ENCODE measurements at regions not wholly inside any gene's neighbourhood (a gene's known extent, or its start where the extent isn't known, plus 50 kb on each side); places are given as distances from the start of the nearest gene placed in this dataset.

DNA sequence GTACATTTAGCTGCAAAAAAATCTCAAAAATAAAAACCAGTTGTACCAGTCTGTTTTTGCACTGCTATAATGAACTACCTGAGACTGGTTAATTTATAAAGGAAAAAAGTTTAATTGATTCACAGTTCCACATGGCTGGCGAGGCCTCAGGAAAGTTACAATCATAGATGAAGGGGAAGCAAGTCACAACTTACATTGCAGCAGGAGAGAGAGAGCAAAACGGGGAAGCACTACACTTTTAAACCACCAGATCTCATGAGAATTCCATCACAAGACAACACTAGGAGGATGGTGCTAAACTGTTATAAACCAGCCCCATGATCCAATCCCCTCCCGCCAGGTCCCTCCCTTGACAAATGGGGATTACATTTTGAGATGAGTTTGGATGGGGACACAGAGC, 186.0 kb downstream of the TMTC3 start:
- H3K36me3 ChIP-seq (ENCODE audit: insufficient read depth, low read length) = no peaks in the 10 kb centered on the region
- H3K27ac ChIP-seq (ENCODE audit: low read length) = no peak overlapping the region
- H2AFZ ChIP-seq (ENCODE audit: low read depth, low read length) = no peak overlapping the region
- TF ChIP-seq, protein P1, sequence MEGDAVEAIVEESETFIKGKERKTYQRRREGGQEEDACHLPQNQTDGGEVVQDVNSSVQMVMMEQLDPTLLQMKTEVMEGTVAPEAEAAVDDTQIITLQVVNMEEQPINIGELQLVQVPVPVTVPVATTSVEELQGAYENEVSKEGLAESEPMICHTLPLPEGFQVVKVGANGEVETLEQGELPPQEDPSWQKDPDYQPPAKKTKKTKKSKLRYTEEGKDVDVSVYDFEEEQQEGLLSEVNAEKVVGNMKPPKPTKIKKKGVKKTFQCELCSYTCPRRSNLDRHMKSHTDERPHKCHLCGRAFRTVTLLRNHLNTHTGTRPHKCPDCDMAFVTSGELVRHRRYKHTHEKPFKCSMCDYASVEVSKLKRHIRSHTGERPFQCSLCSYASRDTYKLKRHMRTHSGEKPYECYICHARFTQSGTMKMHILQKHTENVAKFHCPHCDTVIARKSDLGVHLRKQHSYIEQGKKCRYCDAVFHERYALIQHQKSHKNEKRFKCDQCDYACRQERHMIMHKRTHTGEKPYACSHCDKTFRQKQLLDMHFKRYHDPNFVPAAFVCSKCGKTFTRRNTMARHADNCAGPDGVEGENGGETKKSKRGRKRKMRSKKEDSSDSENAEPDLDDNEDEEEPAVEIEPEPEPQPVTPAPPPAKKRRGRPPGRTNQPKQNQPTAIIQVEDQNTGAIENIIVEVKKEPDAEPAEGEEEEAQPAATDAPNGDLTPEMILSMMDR (IDR thresholded peaks at IDR 0.05; ENCODE audit: borderline replicate concordance, extremely low read depth, low read length, poor library complexity, severe bottlenecking) = no peak
- TF ChIP-seq EZH2 (IDR thresholded peaks at IDR 0.05; ENCODE audit: borderline replicate concordance, low read depth, low read length, severe bottlenecking) = no peak
- H4K20me1 ChIP-seq (ENCODE audit: insufficient read depth, low read length) = no peaks in the 10 kb centered on the region
- H3K79me2 ChIP-seq (ENCODE audit: insufficient read depth, low read length) = no peaks in the 10 kb centered on the region
- no peak overlapping the region for H3K9ac ChIP-seq (ENCODE audit: low read depth, low read length)
- DNase-seq (no peak), ATAC-seq (ENCODE audit: insufficient read depth, low read depth) (no peak)
- no peaks in the 10 kb centered on the region for H3K9me3 ChIP-seq (ENCODE audit: insufficient read depth, low read length, severe bottlenecking)
- H3K4me2 ChIP-seq (ENCODE audit: insufficient read depth, low read length) = no peak overlapping the region
- H3K27me3 ChIP-seq (ENCODE audit: insufficient read depth, low read length, poor library complexity) = no peaks in the 10 kb centered on the region
- no peaks in the 10 kb centered on the region for H3K4me1 ChIP-seq (ENCODE audit: insufficient read depth, low read length)
- no peak overlapping the region for H3K4me3 ChIP-seq (ENCODE audit: low read depth in 1 of 2, low read length in 2 of 2)

DNA sequence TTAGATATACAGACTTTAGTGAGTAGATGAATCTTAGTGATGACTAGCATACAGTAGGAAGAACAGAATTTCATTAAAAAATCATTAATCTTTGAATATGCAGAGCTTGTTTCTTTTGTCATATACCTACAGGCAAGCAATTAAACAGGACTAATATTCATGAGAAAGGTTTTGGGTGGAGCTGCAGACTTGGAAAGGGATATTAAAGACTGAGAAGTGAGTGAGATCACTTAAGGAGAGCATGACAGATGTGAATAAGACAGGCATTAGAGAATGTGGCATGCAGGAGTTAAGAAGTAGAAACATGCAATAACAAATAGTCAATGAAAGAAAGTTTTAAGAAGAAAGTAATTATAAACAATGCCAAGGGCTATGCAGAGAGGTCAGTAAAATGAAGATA, 187.7 kb downstream of the TMTC3 start:
- no peak overlapping the region for H3K27ac ChIP-seq (ENCODE audit: low read length)
- H3K79me2 ChIP-seq (ENCODE audit: insufficient read depth, low read length) = no peaks in the 10 kb centered on the region
- TF ChIP-seq, protein P1 (IDR thresholded peaks at IDR 0.05; ENCODE audit: borderline replicate concordance, extremely low read depth, low read length, poor library complexity, severe bottlenecking) = no peak
- no peak for TF ChIP-seq EZH2 (IDR thresholded peaks at IDR 0.05; ENCODE audit: borderline replicate concordance, low read depth, low read length, severe bottlenecking)
- no peak for ATAC-seq (ENCODE audit: insufficient read depth, low read depth)
- H3K36me3 ChIP-seq (ENCODE audit: insufficient read depth, low read length) = no peaks in the 10 kb centered on the region
- H3K4me1 ChIP-seq (ENCODE audit: insufficient read depth, low read length) = no peaks in the 10 kb centered on the region
- no peak overlapping the region for H3K9ac ChIP-seq (ENCODE audit: low read depth, low read length)
- H3K4me2 ChIP-seq (ENCODE audit: insufficient read depth, low read length) = no peak overlapping the region
- H4K20me1 ChIP-seq (ENCODE audit: insufficient read depth, low read length) = no peaks in the 10 kb centered on the region
- no peak for DNase-seq
- H3K9me3 ChIP-seq (ENCODE audit: insufficient read depth, low read length, severe bottlenecking) = no peaks in the 10 kb centered on the region
- no peak overlapping the region for H2AFZ ChIP-seq (ENCODE audit: low read depth, low read length)
- no peaks in the 10 kb centered on the region for H3K27me3 ChIP-seq (ENCODE audit: insufficient read depth, low read length, poor library complexity)
- no peak overlapping the region for H3K4me3 ChIP-seq (ENCODE audit: low read depth in 1 of 2, low read length in 2 of 2)

DNA sequence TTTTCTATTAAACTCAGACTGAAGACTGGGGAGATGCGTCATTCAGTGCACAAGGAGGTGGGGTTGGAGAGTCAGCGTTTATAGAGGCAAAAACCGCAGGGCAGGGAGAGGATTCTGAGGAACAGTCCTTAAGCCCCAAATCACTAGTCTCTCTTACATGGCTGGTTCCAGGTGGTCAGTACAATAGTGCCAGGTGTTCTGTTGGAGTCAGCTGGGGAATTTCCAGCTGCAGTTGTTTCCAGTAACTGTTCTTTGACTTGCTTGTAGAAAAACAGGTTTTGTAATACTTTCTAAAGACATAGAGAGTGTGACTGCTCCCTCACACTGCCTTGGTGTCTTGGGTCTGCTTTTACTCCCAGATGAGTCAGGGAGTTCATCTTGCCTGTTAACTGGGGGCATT, 192.2 kb downstream of the TMTC3 start:
- no peak overlapping the region for H3K4me2 ChIP-seq (ENCODE audit: insufficient read depth, low read length)
- H2AFZ ChIP-seq (ENCODE audit: low read depth, low read length) = no peak overlapping the region
- no peak for TF ChIP-seq EZH2 (IDR thresholded peaks at IDR 0.05; ENCODE audit: borderline replicate concordance, low read depth, low read length, severe bottlenecking)
- TF ChIP-seq, protein P1 (IDR thresholded peaks at IDR 0.05; ENCODE audit: borderline replicate concordance, extremely low read depth, low read length, poor library complexity, severe bottlenecking) = no peak
- no peaks in the 10 kb centered on the region for H3K9me3 ChIP-seq (ENCODE audit: insufficient read depth, low read length, severe bottlenecking)
- H3K4me3 ChIP-seq (ENCODE audit: low read depth in 1 of 2, low read length in 2 of 2) = no peak overlapping the region
- DNase-seq (no peak), ATAC-seq (ENCODE audit: insufficient read depth, low read depth) (no peak)
- no peaks in the 10 kb centered on the region for H4K20me1 ChIP-seq (ENCODE audit: insufficient read depth, low read length)
- H3K27ac ChIP-seq (ENCODE audit: low read length) = no peak overlapping the region
- no peaks in the 10 kb centered on the region for H3K36me3 ChIP-seq (ENCODE audit: insufficient read depth, low read length)
- no peaks in the 10 kb centered on the region for H3K79me2 ChIP-seq (ENCODE audit: insufficient read depth, low read length)
- no peaks in the 10 kb centered on the region for H3K4me1 ChIP-seq (ENCODE audit: insufficient read depth, low read length)
- H3K27me3 ChIP-seq (ENCODE audit: insufficient read depth, low read length, poor library complexity) = no peaks in the 10 kb centered on the region
- no peak overlapping the region for H3K9ac ChIP-seq (ENCODE audit: low read depth, low read length)

Data from DND-41 (cell line).